ENCODE measurements at regions not wholly inside any gene's neighbourhood (a gene's known extent, or its start where the extent isn't known, plus 50 kb on each side); places are given as distances from the start of the nearest gene placed in this dataset.

DNA sequence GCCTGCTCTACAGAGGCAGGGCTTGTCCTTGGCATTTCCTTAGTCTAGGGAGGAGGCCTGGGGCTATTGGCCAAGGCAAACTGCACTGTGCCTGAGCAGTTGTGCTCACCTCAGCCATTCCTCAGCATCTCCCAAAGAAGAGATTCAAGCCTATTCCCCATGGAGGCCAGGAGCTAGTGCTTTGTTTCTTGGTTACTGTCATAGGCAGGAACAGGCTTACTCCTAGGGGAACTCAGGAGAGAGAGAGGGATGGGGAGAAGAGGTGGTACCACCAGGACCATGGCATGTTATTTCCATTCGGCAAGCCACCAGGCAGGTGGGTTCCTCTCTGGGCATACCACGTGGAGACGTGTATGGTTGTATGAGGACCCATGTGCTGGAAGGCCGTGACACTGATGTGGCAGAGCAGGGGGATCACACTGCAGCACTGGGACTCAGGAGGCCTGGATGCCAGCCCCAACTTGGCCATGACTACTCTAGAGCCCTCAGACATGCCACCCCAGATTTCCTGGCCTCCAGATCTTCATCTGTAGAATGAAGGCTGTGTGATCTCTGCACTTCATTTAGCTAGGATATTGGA lies 233.7 kb downstream of the LOXHD1 start:
- DNase-seq (ENCODE audit: low read depth): no peak
- TF ChIP-seq, protein P1, sequence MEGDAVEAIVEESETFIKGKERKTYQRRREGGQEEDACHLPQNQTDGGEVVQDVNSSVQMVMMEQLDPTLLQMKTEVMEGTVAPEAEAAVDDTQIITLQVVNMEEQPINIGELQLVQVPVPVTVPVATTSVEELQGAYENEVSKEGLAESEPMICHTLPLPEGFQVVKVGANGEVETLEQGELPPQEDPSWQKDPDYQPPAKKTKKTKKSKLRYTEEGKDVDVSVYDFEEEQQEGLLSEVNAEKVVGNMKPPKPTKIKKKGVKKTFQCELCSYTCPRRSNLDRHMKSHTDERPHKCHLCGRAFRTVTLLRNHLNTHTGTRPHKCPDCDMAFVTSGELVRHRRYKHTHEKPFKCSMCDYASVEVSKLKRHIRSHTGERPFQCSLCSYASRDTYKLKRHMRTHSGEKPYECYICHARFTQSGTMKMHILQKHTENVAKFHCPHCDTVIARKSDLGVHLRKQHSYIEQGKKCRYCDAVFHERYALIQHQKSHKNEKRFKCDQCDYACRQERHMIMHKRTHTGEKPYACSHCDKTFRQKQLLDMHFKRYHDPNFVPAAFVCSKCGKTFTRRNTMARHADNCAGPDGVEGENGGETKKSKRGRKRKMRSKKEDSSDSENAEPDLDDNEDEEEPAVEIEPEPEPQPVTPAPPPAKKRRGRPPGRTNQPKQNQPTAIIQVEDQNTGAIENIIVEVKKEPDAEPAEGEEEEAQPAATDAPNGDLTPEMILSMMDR (IDR thresholded peaks at IDR 0.05; ENCODE audit: insufficient read depth, low read length, poor library complexity, severe bottlenecking): no peak
- H3K4me3 ChIP-seq (ENCODE audit: low read depth, low read length): no peak overlapping the region
- H3K27me3 ChIP-seq (ENCODE audit: control insufficient read depth, insufficient read depth, low read length): no peaks in the 10 kb centered on the region
- H3K36me3 ChIP-seq (ENCODE audit: control insufficient read depth, insufficient read depth, low read length): no peaks in the 10 kb centered on the region

DNA sequence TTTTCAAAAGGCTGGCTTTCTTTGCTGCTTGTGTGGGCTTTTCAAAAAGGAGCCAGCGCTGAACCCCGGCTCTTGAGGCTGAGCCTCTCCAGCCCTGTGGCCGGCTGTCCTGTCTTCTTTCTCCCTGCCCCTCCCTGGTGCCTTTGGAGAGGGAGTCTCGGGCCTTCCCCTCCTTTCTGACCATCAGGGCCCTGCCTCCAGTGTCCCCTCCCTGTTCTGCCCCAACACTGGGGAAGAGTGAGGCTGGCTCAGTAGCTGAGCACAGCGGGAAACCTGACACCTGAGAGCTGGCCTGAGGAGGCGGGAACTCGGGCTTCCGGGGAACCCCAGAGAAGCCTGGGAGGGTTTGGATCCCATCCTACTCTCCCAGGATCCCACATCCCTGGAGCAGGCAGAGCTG lies 232.1 kb downstream of the LOXHD1 start:
- H3K27me3 ChIP-seq (ENCODE audit: control insufficient read depth, insufficient read depth, low read length): no peaks in the 10 kb centered on the region
- H3K4me3 ChIP-seq (ENCODE audit: low read depth, low read length): no peak overlapping the region
- TF ChIP-seq, protein P1 (IDR thresholded peaks at IDR 0.05; ENCODE audit: insufficient read depth, low read length, poor library complexity, severe bottlenecking): no peak
- H3K36me3 ChIP-seq (ENCODE audit: control insufficient read depth, insufficient read depth, low read length): no peaks in the 10 kb centered on the region
- DNase-seq (ENCODE audit: low read depth): no peak

DNA sequence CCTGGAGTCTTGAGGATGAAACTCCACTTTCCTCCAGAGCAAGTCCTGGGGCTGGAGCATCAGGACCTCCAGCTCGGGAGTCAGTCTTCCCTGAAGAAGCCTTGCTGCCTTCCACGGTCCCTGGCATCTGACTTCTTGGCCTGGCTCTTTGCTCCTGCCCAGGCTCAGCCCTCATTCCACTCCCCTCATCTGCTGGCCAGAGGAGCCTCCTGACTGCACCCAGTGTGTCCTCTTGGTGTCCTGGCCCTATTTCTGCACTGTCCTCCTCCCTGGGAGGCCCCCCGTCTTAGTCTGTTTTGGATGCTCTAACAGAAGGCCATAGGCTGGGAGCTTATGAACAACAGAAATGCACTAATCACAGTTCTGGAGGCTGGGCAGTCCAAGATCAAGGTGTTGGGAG lies 231.5 kb downstream of the LOXHD1 start:
- DNase-seq (ENCODE audit: low read depth): no peak
- no peak overlapping the region for H3K4me3 ChIP-seq (ENCODE audit: low read depth, low read length)
- no peaks in the 10 kb centered on the region for H3K27me3 ChIP-seq (ENCODE audit: control insufficient read depth, insufficient read depth, low read length)
- no peaks in the 10 kb centered on the region for H3K36me3 ChIP-seq (ENCODE audit: control insufficient read depth, insufficient read depth, low read length)
- TF ChIP-seq, protein P1 (IDR thresholded peaks at IDR 0.05; ENCODE audit: insufficient read depth, low read length, poor library complexity, severe bottlenecking): no peak

DNA sequence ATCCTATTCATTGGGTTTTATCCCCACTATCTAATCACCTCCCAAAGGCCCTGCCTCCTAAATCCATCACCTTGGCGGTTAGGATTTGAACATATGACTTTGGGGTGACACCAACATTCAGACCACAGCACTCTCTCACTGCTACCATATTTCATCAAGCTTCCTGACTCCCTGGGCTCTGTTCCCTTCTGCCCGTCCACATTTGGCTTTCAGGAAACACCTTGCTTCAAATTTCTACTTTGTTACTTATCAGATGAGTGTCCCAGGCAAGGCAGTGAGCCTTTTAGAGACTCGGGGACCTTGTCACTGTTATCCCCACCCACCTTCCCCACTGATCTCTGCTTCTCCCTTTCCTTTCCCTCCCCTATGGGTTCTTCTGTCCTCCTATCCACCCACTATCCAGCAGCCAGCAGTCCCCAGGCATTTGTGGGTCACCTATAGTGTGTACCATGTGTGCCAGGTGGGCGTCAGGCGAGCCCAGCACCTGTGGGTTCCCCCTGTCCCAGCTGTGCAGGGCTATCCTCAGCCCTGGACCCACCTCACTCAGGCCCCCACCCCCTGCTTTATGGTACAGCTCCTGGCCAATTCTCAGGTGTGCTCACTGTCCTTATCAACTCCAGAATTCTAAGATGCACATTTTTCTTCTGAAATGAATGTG lies 230.9 kb downstream of the LOXHD1 start:
- no peak for DNase-seq (ENCODE audit: low read depth)
- no peaks in the 10 kb centered on the region for H3K27me3 ChIP-seq (ENCODE audit: control insufficient read depth, insufficient read depth, low read length)
- H3K36me3 ChIP-seq (ENCODE audit: control insufficient read depth, insufficient read depth, low read length): no peaks in the 10 kb centered on the region

DNA sequence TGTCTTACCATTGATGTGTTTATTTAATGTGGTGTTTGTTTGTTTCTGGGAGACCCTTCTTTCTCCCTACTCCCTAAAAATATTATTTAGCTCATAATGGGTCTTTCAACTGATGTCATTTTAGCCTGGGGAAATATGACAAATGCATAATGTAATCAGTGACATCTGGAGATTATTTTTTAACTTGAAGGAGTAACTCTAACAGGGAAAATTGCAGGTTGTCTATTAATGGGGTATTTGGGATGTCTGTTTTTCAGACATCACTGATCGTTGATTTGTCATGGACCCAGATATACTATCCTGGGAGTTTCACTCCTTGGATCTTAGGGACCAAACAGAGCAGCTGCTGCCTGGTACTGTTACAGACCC lies 230.4 kb downstream of the LOXHD1 start:
- peaks cover 1% of the 10 kb centered on the region for H3K27me3 ChIP-seq (ENCODE audit: control insufficient read depth, insufficient read depth, low read length)
- TF ChIP-seq, protein P1 (IDR thresholded peaks at IDR 0.05; ENCODE audit: insufficient read depth, low read length, poor library complexity, severe bottlenecking): no peak
- no peak for DNase-seq (ENCODE audit: low read depth)
- H3K36me3 ChIP-seq (ENCODE audit: control insufficient read depth, insufficient read depth, low read length): no peaks in the 10 kb centered on the region
- H3K4me3 ChIP-seq (ENCODE audit: low read depth, low read length): no peak overlapping the region

More for the DNA sequence above, 230.9 kb downstream of the LOXHD1 start:
- H3K4me3 ChIP-seq (ENCODE audit: low read depth, low read length): no peak overlapping the region
- TF ChIP-seq, protein P1 (IDR thresholded peaks at IDR 0.05; ENCODE audit: insufficient read depth, low read length, poor library complexity, severe bottlenecking): no peak
